OCI-LY1 (cell line): ENCODE measurements at regions not wholly inside any gene's neighbourhood (a gene's known extent, or its start where the extent isn't known, plus 50 kb on each side); places are given as distances from the start of the nearest gene placed in this dataset.

Source experiments
- H2AFZ ChIP-seq: fragments of 200-600 bp; sonication (generic), shearing (Covaris generic); 2 replicates; pipeline ENCODE4 v1.6.0; 2014; ENCODE audit warnings: antibody characterized with exemption, mild to moderate bottlenecking, low read length
- H3F3A ChIP-seq: fragments of 200-600 bp; sonication (generic), shearing (Covaris generic); 2 replicates; pipeline ENCODE4 v1.6.0; 2014; ENCODE audit warnings: mild to moderate bottlenecking, antibody characterized with exemption, low read length, moderate library complexity; ENCODE audit not compliant: insufficient read depth
- H3K27ac ChIP-seq: fragments of 200-600 bp; sonication (generic); 2 replicates; pipeline ENCODE4 v1.5.1; 2014; ENCODE audit warnings: low read length, mixed run types, mild to moderate bottlenecking, low read depth; ENCODE audit not compliant: poor library complexity, severe bottlenecking
- H3K27me3 ChIP-seq: fragments of 200-600 bp; sonication (generic); 2 replicates; pipeline ENCODE4 v1.6.0; 2014; ENCODE audit warnings: antibody characterized with exemption, mild to moderate bottlenecking, low read length, moderate library complexity; ENCODE audit not compliant: insufficient read depth
- H3K36me3 ChIP-seq: fragments of 200-600 bp; sonication (generic); 2 replicates; pipeline ENCODE4 v1.6.1; 2014; ENCODE audit warnings: mild to moderate bottlenecking, antibody characterized with exemption, low read length, moderate library complexity, mixed read lengths; ENCODE audit not compliant: insufficient read depth
- H3K4me1 ChIP-seq: fragments of 200-600 bp; sonication (generic); 2 replicates; pipeline ENCODE4 v1.5.1; 2014; ENCODE audit warnings: mild to moderate bottlenecking, low read length, moderate library complexity; ENCODE audit not compliant: insufficient read depth, severe bottlenecking
- H3K4me2 ChIP-seq: fragments of 200-600 bp; sonication (generic), shearing (Covaris generic); 2 replicates; pipeline ENCODE4 v1.6.1; 2014; ENCODE audit warnings: low read length
- H3K4me3 ChIP-seq: fragments of 200-600 bp; sonication (generic); 2 replicates; pipeline ENCODE4 v1.5.1; 2014; ENCODE audit warnings: low read length, low read depth, mild to moderate bottlenecking, mixed read lengths; ENCODE audit not compliant: poor library complexity, severe bottlenecking
- H3K79me2 ChIP-seq: fragments of 200-600 bp; shearing (Covaris generic); 2 replicates; pipeline ENCODE4 v1.6.1; 2016; ENCODE audit warnings: mixed run types, low read length, mixed read lengths; ENCODE audit not compliant: insufficient read depth
- H3K9ac ChIP-seq: fragments of 200-600 bp; sonication (generic), shearing (Covaris generic); 2 replicates; pipeline ENCODE4 v1.6.1; 2014; ENCODE audit warnings: mild to moderate bottlenecking, low read length, mixed read lengths
- H3K9me2 ChIP-seq: fragments of 200-600 bp; sonication (generic), shearing (Covaris generic); 2 replicates; pipeline ENCODE4 v1.6.1; 2014; ENCODE audit warnings: low read depth, mild to moderate bottlenecking, low read length, mixed read lengths
- H3K9me3 ChIP-seq: fragments of 200-600 bp; shearing (Covaris generic); 2 replicates; pipeline ENCODE4 v1.6.1; 2014; ENCODE audit warnings: low read length, mixed read lengths
- H4K20me1 ChIP-seq: fragments of 200-600 bp; sonication (generic), shearing (Covaris generic); 2 replicates; pipeline ENCODE4 v1.6.0; 2016; ENCODE audit warnings: mild to moderate bottlenecking, low read length; ENCODE audit not compliant: insufficient read depth
- CTCF ChIP-seq: fragments of 200-600 bp; sonication (generic), shearing (Covaris generic); IDR thresholded peaks from 2 replicates; pipeline ENCODE4 v1.5.1; 2017; ENCODE audit warnings: mild to moderate bottlenecking, antibody characterized with exemption, low read length, moderate library complexity, mixed read lengths
- EZH2 ChIP-seq: fragments of 200-600 bp; sonication (generic), shearing (Covaris generic); IDR thresholded peaks from 2 replicates; pipeline ENCODE4 v1.8.0; 2017; ENCODE audit warnings: borderline replicate concordance, mixed run types, mild to moderate bottlenecking, antibody characterized with exemption, low read length, moderate library complexity, mixed read lengths

- no peak for TF ChIP-seq CTCF
- TF ChIP-seq EZH2, result no peak
Observed at GRCh38 chr4:15376594-15376993, 51.2 kb upstream of the C1QTNF7 start.

More at GRCh38 chr4:15376594-15376993, 51.2 kb upstream of the C1QTNF7 start:
- no peaks in the 10 kb centered on the region for H3K9me2 ChIP-seq
- no peaks in the 10 kb centered on the region for H3K27me3 ChIP-seq
- H3F3A ChIP-seq, result no peaks in the 10 kb centered on the region
- no peak overlapping the region for H3K4me3 ChIP-seq
- no peaks in the 10 kb centered on the region for H4K20me1 ChIP-seq
- H3K36me3 ChIP-seq, result no peaks in the 10 kb centered on the region
- no peak overlapping the region for H3K4me2 ChIP-seq
- H3K9ac ChIP-seq, result no peak overlapping the region
- no peaks in the 10 kb centered on the region for H3K79me2 ChIP-seq
- no peak overlapping the region for H3K27ac ChIP-seq
- H3K4me1 ChIP-seq, result no peaks in the 10 kb centered on the region
- no peaks in the 10 kb centered on the region for H3K9me3 ChIP-seq
- H2AFZ ChIP-seq, result no peak overlapping the region
